Small intestine (tissue), 7 donors: ENCODE measurements at regions not wholly inside any gene's neighbourhood (a gene's known extent, or its start where the extent isn't known, plus 50 kb on each side); places are given as distances from the start of the nearest gene placed in this dataset.

ENCODE experiments used
- DNase-seq, 2 donors: peaks; one replicate each; pipeline versions ENCODE4 v3.0.0 to v3.0.0-alpha.2; 2013
- FAIRE-seq: peaks from 2 replicates; lab custom pipeline; 2012; peaks lifted over from hg19 to GRCh38; lab: Jason Lieb, UNC
- H3K27ac ChIP-seq, 3 donors: one replicate each; pipeline ENCODE4 v1.5.1; 2013; ENCODE audit warnings: low read length in 2 of 3, mild to moderate bottlenecking in 2 of 3, control low read depth in 1 of 3, inconsistent platforms in 1 of 3, low read depth in 1 of 3, moderate library complexity in 1 of 3
- H3K27me3 ChIP-seq, 3 donors: one replicate each; pipeline ENCODE4 v1.6.1; 2013; ENCODE audit warnings: low read length in 3 of 3, inconsistent platforms in 1 of 3; ENCODE audit not compliant: control insufficient read depth in 3 of 3, insufficient read depth in 3 of 3
- H3K36me3 ChIP-seq, 3 donors: one replicate each; pipeline ENCODE4 v1.6.1; 2013; ENCODE audit warnings: low read length in 3 of 3, inconsistent platforms in 1 of 3, low read depth in 1 of 3, mild to moderate bottlenecking in 1 of 3, moderate library complexity in 1 of 3; ENCODE audit not compliant: control insufficient read depth in 3 of 3, insufficient read depth in 2 of 3
- H3K4me1 ChIP-seq, 3 donors: one replicate each; pipeline ENCODE4 v1.6.1; 2013; ENCODE audit warnings: low read length in 2 of 3, inconsistent platforms in 1 of 3, low read depth in 1 of 3, mild to moderate bottlenecking in 1 of 3, moderate library complexity in 1 of 3; ENCODE audit not compliant: control insufficient read depth in 3 of 3, insufficient read depth in 2 of 3
- H3K4me3 ChIP-seq, 3 donors: one replicate each; pipeline ENCODE4 v1.5.1; 2013; ENCODE audit warnings: low read length in 3 of 3, control low read depth in 1 of 3, inconsistent platforms in 1 of 3, low read depth in 1 of 3, mild to moderate bottlenecking in 1 of 3, moderate library complexity in 1 of 3
- H3K9me3 ChIP-seq, 2 donors: one replicate each; pipeline ENCODE4 v1.6.1; 2013; ENCODE audit warnings: low read depth in 1 of 2, low read length in 1 of 2; ENCODE audit not compliant: control insufficient read depth in 2 of 2, insufficient read depth in 1 of 2
- WGBS, 3 donors: extraction: QIAGEN DNeasy Blood & Tissue Kit; methylation state at CpG; one replicate each; pipeline ENCODE4 v1.1.7; 2013; 5-methylcytosine and 5-hydroxymethylcytosine counted together
- donor health status: healthy with polysubstance abuse.
- donor health status: control.
- donor health status: control.
- donor health status: Bipolar disorder and iron deficiency.
- donor health status: healthy.

DNA sequence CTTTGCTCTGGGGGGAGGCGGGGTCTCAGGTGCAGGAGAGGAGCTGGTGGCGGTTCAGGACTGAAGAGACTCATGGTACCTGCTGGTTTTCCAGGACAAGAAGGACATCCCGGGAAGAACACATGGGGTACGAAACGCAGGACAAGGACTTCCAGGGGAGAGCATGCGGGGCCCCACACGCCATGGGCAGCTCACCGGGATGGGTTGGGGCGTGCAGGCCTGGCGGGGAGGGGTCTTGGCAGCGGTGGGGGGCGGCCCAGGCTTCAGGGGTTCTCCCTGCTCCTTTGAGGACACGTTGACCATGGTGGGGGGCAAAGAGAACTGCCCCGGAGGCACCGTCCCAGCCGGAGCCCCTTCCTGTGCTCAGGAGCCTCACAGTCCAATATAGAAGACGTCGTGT is 673.2 kb downstream of the BRD1 start:
- WGBS, 3 donors, result 80 to 89% (median 83%) methylated on average over 18 of the region's 18 CpGs
- FAIRE-seq, result no peak

GRCh38 chr22:49153921-49154320 is 673.8 kb downstream of the BRD1 start:
- H3K36me3 ChIP-seq, result no peaks in the 10 kb centered on the region
- WGBS, 3 donors, result 80 to 89% (median 85%) methylated on average over 9 to 11 of the region's 11 CpGs
- no peak overlapping the region for H3K4me3 ChIP-seq
- DNase-seq, result no peak
- H3K27me3 ChIP-seq, result no peaks in the 10 kb centered on the region
- FAIRE-seq, result no peak
- H3K4me1 ChIP-seq, result peaks cover 0 to 24% (median 0%) of the 10 kb centered on the region in 3 donors
- H3K9me3 ChIP-seq, result no peaks in the 10 kb centered on the region
- no peak overlapping the region for H3K27ac ChIP-seq

More for the DNA sequence above, 673.2 kb downstream of the BRD1 start:
- DNase-seq, result no peak
- H3K9me3 ChIP-seq, result no peaks in the 10 kb centered on the region
- H3K27me3 ChIP-seq, result no peaks in the 10 kb centered on the region
- H3K4me3 ChIP-seq, result no peak overlapping the region
- H3K27ac ChIP-seq, result no peak overlapping the region
- H3K4me1 ChIP-seq, result peaks cover 0 to 24% (median 0%) of the 10 kb centered on the region in 3 donors
- H3K36me3 ChIP-seq, result no peaks in the 10 kb centered on the region

- Histone ChIP-seq H3K36me3 (no peaks in the 10 kb centered on the region), H3K4me1 (peaks cover 0 to 24% (median 0%) of the 10 kb centered on the region in 3 donors), H3K4me3 (no peak overlapping the region), H3K9me3 (no peaks in the 10 kb centered on the region), H3K27me3 (no peaks in the 10 kb centered on the region), H3K27ac (peak overlapping the region in 1 of 3 donors; percentile 69)
- peak; percentile 26 to 82 for DNase-seq
- no peak for FAIRE-seq
- WGBS, 3 donors, result 24 to 70% (median 49%) methylated on average over 20 of the region's 20 CpGs
These were observed 674.5 kb downstream of the BRD1 start for GRCh38 chr22:49152939-49153770.

GRCh38 chr22:49152127-49152938 is 675.3 kb downstream of the BRD1 start:
- H3K27me3 ChIP-seq, result no peaks in the 10 kb centered on the region
- H3K27ac ChIP-seq, result peak overlapping the region in 2 of 3 donors; percentile 47 to 69
- WGBS, 3 donors, result 6 to 25% (median 15%) methylated on average over 9 to 13 of the region's 13 CpGs
- no peaks in the 10 kb centered on the region for H3K9me3 ChIP-seq
- no peaks in the 10 kb centered on the region for H3K36me3 ChIP-seq
- peaks cover 0 to 24% (median 0%) of the 10 kb centered on the region in 3 donors for H3K4me1 ChIP-seq
- no peak overlapping the region for H3K4me3 ChIP-seq
- DNase-seq (peak; percentile 48 to 75), FAIRE-seq (no peak)

DNA sequence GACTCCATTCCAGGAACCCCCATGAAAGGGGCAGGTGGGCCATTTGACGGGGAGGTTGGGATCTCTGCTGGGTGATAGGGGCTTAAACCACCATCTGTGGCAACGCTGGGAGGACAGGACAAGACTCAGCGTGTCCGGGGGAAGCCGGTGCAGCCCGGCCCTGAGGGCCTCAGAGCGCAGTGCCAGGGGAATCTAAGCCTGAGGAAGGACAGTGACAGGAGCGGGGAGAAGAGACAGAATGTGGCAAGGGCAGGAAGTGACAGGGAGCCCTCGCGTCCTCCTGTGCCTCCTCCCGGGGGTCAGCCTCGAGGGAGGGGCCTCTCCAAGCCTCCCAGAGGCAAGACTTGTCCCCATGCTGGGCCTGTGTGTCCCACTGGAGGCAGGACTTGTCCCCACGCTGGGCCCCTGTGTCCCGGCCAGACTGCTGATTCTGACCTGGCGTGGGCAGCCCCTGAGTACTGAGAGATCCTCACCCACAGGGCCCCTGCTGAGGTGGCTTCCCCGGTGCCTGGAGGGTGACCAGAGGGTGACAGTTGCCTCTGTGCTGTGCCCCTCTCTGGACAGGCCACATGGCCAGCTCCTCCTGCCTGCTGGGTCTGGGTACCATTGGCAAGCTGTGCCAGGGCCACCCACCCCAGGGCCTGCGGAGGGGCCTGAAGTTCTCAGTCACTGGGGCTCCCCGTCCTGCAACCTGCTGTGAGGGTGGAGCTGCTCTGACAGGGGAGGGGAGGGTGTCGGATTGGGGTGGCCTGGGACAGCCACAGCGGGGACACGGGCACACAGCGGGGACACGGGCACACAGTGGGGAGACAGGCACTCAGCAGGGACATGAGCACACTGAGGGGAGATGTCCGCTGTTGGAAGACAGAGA is 676.2 kb downstream of the BRD1 start:
- no peaks in the 10 kb centered on the region for H3K36me3 ChIP-seq
- WGBS, 3 donors, result 58 to 72% (median 64%) methylated on average over 16 to 24 of the region's 24 CpGs
- H3K27me3 ChIP-seq, result no peaks in the 10 kb centered on the region
- no peaks in the 10 kb centered on the region for H3K9me3 ChIP-seq
- H3K27ac ChIP-seq, result peak overlapping the region in 2 of 3 donors; percentile 47 to 69
- peaks cover 0 to 24% (median 0%) of the 10 kb centered on the region in 3 donors for H3K4me1 ChIP-seq
- no peak overlapping the region for H3K4me3 ChIP-seq
- FAIRE-seq, result no peak
- peak in 1 of 2 donors; percentile 36 for DNase-seq

DNA sequence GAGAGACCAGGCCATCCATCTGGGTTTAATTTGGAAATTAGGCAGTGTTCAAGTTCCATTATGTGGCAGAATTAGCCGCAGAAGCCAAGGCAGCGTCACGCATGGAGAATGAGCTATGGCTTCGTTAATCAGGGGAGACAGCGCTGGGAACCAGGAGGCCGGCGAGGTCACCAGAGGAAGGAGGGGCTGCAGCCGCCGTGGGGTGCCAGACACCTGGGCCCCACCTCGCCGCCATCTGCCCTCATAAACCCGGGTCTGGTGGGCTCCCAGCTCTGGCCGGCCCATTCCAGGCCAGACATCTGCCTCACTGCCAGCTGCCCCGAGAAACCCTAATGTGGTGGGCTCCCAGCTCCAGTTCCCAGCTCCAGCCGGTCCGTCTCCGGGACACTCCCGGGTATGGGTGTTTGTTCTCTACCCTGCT is 676.9 kb downstream of the BRD1 start:
- Histone ChIP-seq H3K4me1 (peaks cover 0 to 24% (median 0%) of the 10 kb centered on the region in 3 donors), H3K36me3 (no peaks in the 10 kb centered on the region), H3K27ac (no peak overlapping the region), H3K4me3 (no peak overlapping the region), H3K27me3 (no peaks in the 10 kb centered on the region), H3K9me3 (no peaks in the 10 kb centered on the region)
- FAIRE-seq, result no peak
- no peak for DNase-seq
- WGBS, 3 donors, result 79 to 83% (median 81%) methylated on average over 18 of the region's 18 CpGs

DNA sequence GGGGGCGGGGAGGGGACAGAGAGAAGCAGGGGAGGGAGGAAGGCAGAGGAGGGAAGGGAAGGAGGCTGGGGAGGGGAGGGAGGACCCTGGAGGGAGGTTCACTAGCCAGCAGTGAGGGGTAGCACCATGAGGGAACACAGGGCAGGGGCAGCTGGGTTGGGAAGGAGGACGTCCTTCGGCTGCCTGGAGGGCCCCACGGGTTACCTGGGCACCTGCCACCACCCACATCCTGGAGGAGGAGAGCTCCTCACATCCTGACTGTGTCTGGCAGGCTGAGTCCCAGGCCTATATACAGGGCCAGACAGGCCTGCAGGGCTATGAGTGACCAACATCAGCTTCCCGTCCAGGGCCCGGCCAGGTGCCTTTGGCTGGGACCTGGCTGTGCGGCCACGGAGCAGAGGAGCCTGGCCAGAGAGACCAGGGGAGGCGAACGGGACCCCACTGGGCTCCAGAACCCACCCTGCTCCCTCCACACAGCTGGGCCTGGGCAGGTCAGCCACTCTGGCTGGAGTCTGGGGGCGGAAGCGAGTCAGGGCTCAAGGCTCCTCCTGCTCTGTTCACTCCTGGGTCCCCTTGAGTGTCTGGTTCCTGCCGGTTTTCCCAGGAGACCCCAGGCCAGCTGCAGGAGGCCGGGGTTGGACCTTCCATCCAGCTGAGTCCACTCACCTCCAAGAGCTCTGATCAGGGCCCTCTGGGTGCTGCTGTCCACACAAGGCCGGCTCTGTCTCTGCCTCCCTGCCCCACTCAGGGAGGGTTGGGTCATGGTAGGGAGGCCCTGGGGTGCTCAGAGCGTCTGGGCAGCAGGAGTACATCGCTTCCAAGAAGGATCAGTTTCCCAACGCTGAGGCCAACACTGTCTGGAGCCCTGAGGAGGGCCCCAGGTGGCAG is 677.7 kb downstream of the BRD1 start:
- Histone ChIP-seq H3K4me1 (peaks cover 0 to 24% (median 0%) of the 10 kb centered on the region in 3 donors), H3K36me3 (no peaks in the 10 kb centered on the region), H3K4me3 (no peak overlapping the region), H3K9me3 (no peaks in the 10 kb centered on the region), H3K27ac (no peak overlapping the region), H3K27me3 (no peaks in the 10 kb centered on the region)
- 61 to 80% (median 78%) methylated on average over 14 to 17 of the region's 18 CpGs for WGBS, 3 donors
- FAIRE-seq, result no peak
- peak in 1 of 2 donors; percentile 66 for DNase-seq
